Gastroesophageal sphincter (tissue), 4 donors: ENCODE measurements at regions not wholly inside any gene's neighbourhood (a gene's known extent, or its start where the extent isn't known, plus 50 kb on each side); places are given as distances from the start of the nearest gene placed in this dataset.

Source experiments
- ATAC-seq: fragments of 150-250 bp; one replicate; pipeline ENCODE4 v1.9.1; 2016; ENCODE audit warnings: mild to moderate bottlenecking, moderate library complexity
- H3K27ac ChIP-seq, 4 donors: fragments of 200-600 bp; sonication (generic) in 3 of 4; 1 replicate in 3 of 4; 2 replicates in 1 of 4; pipeline ENCODE4 v1.5.1; 2016 to 2019
- H3K27me3 ChIP-seq: fragments of 200-600 bp; sonication (generic); one replicate; pipeline ENCODE4 v1.5.1; 2019
- H3K36me3 ChIP-seq, 2 donors: fragments of 200-600 bp; sonication (generic); one replicate each; pipeline ENCODE4 v1.5.1; 2019; ENCODE audit warnings: control low read depth in 1 of 2
- H3K4me1 ChIP-seq, 3 donors: fragments of 200-600 bp; sonication (generic); 1 replicate in 2 of 3; 2 replicates in 1 of 3; pipeline ENCODE4 v1.5.1; 2016 to 2019; ENCODE audit warnings: control low read depth in 2 of 3
- H3K4me3 ChIP-seq, 2 donors: fragments of 200-600 bp; sonication (generic); one replicate each; pipeline ENCODE4 v1.5.1; 2019; ENCODE audit warnings: mild to moderate bottlenecking in 1 of 2, moderate library complexity in 1 of 2
- H3K9me3 ChIP-seq, 3 donors: fragments of 200-600 bp; sonication (generic); one replicate each; pipeline ENCODE4 v1.5.1; 2017 to 2019; ENCODE audit warnings: control low read depth in 2 of 3
- EP300 ChIP-seq: sonication (generic); formaldehyde crosslinking; IDR thresholded peaks from one replicate; pipeline ENCODE4 v1.6.1; 2017; ENCODE audit warnings: antibody characterized with exemption, mild to moderate bottlenecking
- POLR2A ChIP-seq, 2 donors: fragments of 450-650 bp; IDR thresholded peaks; one replicate each; pipeline ENCODE4 v1.6.1; 2017; ENCODE audit warnings: antibody characterized with exemption in 2 of 2, mild to moderate bottlenecking in 2 of 2, moderate library complexity in 1 of 2
- POLR2AphosphoS5 ChIP-seq: sonication (generic); formaldehyde crosslinking; IDR thresholded peaks from one replicate; pipeline ENCODE4 v1.6.1; 2017; ENCODE audit warnings: antibody characterized with exemption
- WGBS, 2 donors: methylation state at CpG; one replicate each; pipeline ENCODE4 v1.1.5; 2018; ENCODE audit warnings: low coverage in 1 of 2; 5-methylcytosine and 5-hydroxymethylcytosine counted together
- TF ChIP-seq, protein P1 (sequence below), 4 experiments: fragments of 200-600 bp in 2 of 4; fragments of 450-650 bp in 2 of 4; sonication (generic) in 1 of 4; IDR thresholded peaks; one replicate each; pipeline ENCODE4 v1.5.1; 2017 to 2019; ENCODE audit warnings: antibody characterized with exemption in 4 of 4, mild to moderate bottlenecking in 2 of 4, moderate library complexity in 2 of 4

DNA sequence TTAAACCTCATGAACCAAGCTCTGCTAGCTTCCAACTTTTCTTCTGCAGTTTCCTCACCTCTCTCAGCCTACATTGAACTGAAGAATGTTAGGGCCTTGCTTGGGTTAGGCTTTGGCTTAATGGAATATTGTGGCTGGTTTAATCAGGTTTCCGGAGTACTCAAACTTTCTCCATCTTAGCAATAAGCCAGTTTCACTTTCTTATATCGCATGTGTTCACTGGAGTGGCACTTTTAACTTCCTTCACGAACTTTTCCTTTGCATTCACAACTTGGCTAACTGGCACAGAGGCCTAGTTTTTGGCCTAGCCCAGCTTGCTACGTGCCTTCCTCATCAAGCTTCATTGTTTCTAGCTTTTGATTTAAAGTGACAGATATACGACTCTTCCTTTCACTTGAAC is 81.0 kb upstream of the MAST4 start:
- H3K4me3 ChIP-seq: no peak overlapping the region
- H3K9me3 ChIP-seq: peaks cover 0 to 1% (median 0%) of the 10 kb centered on the region in 3 donors
- no peaks in the 10 kb centered on the region for H3K27me3 ChIP-seq
- H3K36me3 ChIP-seq: no peaks in the 10 kb centered on the region
- H3K4me1 ChIP-seq: no peaks in the 10 kb centered on the region
- ATAC-seq: no peak
- WGBS, 2 donors: 87 to 100% methylated on average over 2 to 5 of the region's 5 CpGs
- no peak overlapping the region for H3K27ac ChIP-seq
- TF ChIP-seq POLR2AphosphoS5 (no peak), EP300 (no peak), POLR2A (IDR thresholded peaks at IDR 0.05) (no peak)
- TF ChIP-seq, protein P1, sequence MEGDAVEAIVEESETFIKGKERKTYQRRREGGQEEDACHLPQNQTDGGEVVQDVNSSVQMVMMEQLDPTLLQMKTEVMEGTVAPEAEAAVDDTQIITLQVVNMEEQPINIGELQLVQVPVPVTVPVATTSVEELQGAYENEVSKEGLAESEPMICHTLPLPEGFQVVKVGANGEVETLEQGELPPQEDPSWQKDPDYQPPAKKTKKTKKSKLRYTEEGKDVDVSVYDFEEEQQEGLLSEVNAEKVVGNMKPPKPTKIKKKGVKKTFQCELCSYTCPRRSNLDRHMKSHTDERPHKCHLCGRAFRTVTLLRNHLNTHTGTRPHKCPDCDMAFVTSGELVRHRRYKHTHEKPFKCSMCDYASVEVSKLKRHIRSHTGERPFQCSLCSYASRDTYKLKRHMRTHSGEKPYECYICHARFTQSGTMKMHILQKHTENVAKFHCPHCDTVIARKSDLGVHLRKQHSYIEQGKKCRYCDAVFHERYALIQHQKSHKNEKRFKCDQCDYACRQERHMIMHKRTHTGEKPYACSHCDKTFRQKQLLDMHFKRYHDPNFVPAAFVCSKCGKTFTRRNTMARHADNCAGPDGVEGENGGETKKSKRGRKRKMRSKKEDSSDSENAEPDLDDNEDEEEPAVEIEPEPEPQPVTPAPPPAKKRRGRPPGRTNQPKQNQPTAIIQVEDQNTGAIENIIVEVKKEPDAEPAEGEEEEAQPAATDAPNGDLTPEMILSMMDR (IDR thresholded peaks at IDR 0.05): no peak

DNA sequence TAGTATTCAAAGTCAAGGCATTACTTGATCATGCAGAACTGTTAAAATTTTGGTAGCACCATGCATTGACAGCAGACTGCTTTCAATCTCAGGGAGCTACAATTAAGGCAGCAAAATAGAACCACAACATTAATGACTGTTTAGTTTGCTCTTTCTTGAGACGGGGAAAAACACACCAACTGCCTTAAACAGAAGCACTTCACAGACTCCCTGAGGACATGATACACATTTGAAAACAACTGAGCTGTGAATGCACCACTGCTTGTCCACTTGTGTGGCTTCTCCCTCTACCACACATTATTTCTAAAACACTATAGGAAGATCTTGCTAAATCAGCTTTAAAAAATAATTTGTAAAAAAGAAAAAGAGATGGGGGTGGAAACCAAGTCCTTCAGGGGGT is 79.6 kb upstream of the MAST4 start:
- Histone ChIP-seq H3K4me1 (no peaks in the 10 kb centered on the region), H3K36me3 (no peaks in the 10 kb centered on the region), H3K9me3 (peaks cover 0 to 14% (median 0%) of the 10 kb centered on the region in 3 donors), H3K4me3 (no peak overlapping the region), H3K27me3 (no peaks in the 10 kb centered on the region), H3K27ac (no peak overlapping the region)
- TF ChIP-seq, protein P1 (IDR thresholded peaks at IDR 0.05): no peak
- TF ChIP-seq POLR2A (IDR thresholded peaks at IDR 0.05): no peak
- WGBS, 2 donors: 50 to 90% methylated on average over 1 of the region's 1 CpG
- no peak for ATAC-seq

DNA sequence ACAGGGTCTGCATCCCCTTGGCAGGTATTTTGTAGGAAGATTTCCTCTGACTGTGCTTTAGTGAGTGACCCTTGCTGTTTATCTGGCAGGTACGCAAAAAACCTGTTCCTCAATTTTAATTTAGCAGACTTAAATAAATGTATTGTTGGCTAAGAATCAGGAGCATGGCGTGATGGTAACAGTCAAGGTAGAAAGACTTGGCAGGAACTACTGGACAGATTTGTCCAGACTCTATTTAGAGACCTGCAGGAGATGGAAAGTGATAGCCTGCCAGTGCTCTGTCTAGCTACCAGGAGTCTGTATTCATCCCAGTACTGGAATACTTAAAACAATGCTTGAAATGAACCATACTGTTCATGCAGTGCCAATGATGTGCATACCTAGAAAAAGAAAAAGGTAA is 78.8 kb upstream of the MAST4 start:
- TF ChIP-seq EP300: no peak
- TF ChIP-seq, protein P1 (IDR thresholded peaks at IDR 0.05): no peak
- Histone ChIP-seq H3K36me3 (no peaks in the 10 kb centered on the region), H3K27ac (no peak overlapping the region), H3K4me1 (no peaks in the 10 kb centered on the region), H3K4me3 (no peak overlapping the region), H3K9me3 (peaks cover 0 to 18% (median 0%) of the 10 kb centered on the region in 3 donors), H3K27me3 (no peaks in the 10 kb centered on the region)
- ATAC-seq: no peak
- 25 to 69% methylated on average over 2 of the region's 2 CpGs for WGBS, 2 donors

DNA sequence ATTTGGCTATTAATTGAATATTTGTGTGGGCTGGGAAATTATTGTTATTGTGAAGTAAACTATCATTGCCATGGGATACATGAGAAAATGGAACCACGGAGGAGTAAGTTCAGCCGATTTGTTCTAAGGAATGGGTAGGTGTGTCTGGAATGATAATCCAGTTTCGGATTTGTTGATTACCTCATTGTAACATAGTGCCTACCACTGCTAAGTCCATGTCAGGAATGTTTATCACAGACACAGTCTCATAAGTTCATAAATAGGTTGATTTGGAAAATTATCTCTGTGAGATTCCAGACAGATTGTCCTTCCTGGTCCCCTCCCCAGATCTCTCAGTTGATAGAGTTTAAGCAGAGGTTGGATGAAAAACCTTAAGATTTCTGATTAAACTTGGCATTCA is 78.1 kb upstream of the MAST4 start:
- no peaks in the 10 kb centered on the region for H3K36me3 ChIP-seq
- no peak overlapping the region for H3K4me3 ChIP-seq
- H3K9me3 ChIP-seq: peaks cover 0 to 18% (median 0%) of the 10 kb centered on the region in 3 donors
- no peak for ATAC-seq
- 83 to 100% methylated on average over 2 to 3 of the region's 3 CpGs for WGBS, 2 donors
- no peaks in the 10 kb centered on the region for H3K4me1 ChIP-seq
- TF ChIP-seq POLR2AphosphoS5 (no peak), EP300 (no peak), POLR2A (IDR thresholded peaks at IDR 0.05) (no peak)
- TF ChIP-seq, protein P1 (IDR thresholded peaks at IDR 0.05): no peak
- H3K27ac ChIP-seq: no peak overlapping the region
- H3K27me3 ChIP-seq: no peaks in the 10 kb centered on the region

DNA sequence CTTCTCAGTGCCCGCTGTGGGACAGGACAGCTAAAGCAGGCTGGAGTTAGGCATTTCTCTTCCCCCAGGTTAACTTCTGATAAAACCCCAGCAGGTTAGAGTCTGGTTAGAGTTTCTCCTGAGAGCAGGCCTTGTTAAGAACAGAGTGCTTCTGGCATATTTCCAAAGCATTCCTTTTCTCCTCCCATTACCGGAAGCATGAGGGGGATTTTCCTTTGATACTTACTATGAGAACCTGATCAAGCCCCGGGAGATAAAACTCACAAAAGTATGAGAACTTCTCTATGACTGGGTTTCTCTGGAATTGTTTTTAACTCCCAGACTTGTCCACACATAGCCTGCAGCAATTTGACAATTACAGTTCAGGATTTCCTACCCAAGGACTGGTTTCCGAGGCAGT is 77.4 kb upstream of the MAST4 start:
- TF ChIP-seq, protein P1 (IDR thresholded peaks at IDR 0.05): no peak
- TF ChIP-seq POLR2A (IDR thresholded peaks at IDR 0.05): no peak
- no peak for TF ChIP-seq EP300
- no peak for TF ChIP-seq POLR2AphosphoS5
- no peak overlapping the region for H3K4me3 ChIP-seq
- no peaks in the 10 kb centered on the region for H3K4me1 ChIP-seq
- no peak overlapping the region for H3K27ac ChIP-seq
- ATAC-seq: no peak
- WGBS, 2 donors: 54 to 71% methylated on average over 4 of the region's 4 CpGs
- peaks cover 0 to 18% (median 0%) of the 10 kb centered on the region in 3 donors for H3K9me3 ChIP-seq
- no peaks in the 10 kb centered on the region for H3K27me3 ChIP-seq
- H3K36me3 ChIP-seq: no peaks in the 10 kb centered on the region
